T-helper 1 cell treated with Interleukin-12 subunit alpha and Interleukin-12 subunit beta and Interleukin-4 antibody, amounts not matched to agents 30 ng/mL and 1 ng/mL, for 36 hours (primary cell): ENCODE measurements at regions not wholly inside any gene's neighbourhood (a gene's known extent, or its start where the extent isn't known, plus 50 kb on each side); places are given as distances from the start of the nearest gene placed in this dataset.

Experiments used
- intact Hi-C: fragments of 100-400 bp; cut with micrococcal nuclease; formaldehyde crosslinking; loops from one replicate; pipeline ENCODE4 v1.15.1; 2024

GRCh38 chr7:46637793-46638735 is 717.0 kb upstream of the IGFBP3 start:
- intact Hi-C loops: no loop called here

DNA sequence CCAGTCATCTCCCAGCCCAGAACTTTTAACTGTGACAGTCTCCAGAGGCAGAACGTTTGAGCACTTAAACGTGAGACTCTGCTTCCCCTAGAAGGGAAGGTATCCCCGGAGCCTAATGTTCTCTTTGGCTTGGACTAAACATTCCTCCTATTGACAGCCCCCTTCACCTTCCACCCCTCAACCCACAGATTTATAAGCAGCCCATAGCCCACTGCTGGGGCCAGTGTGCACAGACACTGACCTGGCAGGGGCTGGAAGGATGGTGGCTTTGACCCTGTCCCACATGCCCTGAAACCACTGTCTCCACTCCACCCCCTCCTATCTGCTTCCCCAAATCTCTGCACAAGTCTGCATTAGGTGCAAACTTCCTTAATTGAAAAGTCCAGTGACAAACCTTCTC is 715.0 kb upstream of the IGFBP3 start:
- intact Hi-C loops: no loop called here

GRCh38 chr7:46633630-46634240 is 712.7 kb upstream of the IGFBP3 start:
- intact Hi-C loops: no loop called here

DNA sequence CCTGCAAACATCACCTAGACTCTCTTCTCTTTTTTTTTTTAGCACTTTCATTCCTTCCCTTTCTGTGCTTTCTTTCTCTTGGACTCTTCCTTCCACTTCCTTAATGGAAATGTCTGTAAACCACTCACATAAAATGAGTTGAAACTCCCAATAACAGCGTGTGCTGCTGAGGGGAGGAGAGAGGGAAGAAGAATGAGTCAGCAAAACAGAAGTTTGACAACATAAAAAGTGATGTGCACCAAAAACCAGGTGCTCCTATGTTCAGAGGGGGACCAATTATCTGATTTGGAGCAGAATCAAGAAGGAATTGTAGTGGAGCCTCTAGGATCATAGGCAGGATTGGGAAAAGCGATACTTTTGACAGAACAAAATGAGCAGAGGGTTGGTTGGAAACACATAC is 712.1 kb upstream of the IGFBP3 start:
- intact Hi-C loops: no loop called here

DNA sequence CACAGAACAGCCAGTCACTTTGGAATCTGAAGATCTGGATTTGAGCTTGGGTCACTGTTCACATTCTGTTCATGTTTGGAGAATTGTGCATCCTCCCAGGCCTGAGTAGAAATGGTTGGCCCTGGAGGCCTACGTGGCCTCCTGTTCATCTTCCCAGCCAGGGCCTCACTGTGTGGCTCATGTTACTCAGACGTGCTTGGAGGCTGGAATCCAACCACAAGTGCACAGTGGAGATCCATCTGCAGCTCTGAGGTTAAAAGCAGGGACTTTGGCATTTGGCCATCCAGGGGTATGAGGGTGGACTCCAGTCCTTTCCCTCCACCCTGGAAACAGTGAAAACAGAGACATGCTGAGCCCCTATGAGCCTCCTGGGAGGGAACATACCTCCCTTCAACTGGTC is 709.0 kb upstream of the IGFBP3 start:
- intact Hi-C loops: no loop called here

GRCh38 chr7:46628389-46628788 is 707.3 kb upstream of the IGFBP3 start:
- intact Hi-C loops: no loop called here

DNA sequence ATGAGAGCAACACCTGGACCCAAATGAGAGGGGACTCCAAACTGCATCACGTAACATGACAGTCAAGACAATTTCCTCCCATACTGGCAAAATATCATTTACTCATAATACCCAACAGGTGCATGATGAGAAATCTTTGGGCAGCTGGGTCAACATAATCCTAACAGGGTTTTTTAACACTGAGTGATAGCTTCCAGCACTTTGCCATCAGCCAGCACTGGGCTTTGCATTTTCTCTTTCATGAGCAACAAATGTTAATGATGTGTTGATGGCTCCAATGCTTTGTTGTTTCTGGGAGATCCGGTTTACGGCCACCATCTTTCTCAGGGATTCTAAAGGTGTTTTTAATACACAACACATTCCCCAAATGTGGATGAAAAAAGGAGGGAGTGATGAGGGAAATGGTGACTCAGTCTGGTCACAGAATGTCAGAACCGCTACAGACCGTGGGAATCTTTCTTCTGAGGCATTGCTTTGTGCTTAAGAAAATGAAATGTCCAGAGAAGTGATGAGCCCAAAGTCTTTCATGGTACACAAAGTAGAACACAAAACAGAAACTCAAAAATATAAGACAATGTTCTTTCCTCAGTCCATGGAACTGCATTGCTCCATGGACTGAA is 705.7 kb upstream of the IGFBP3 start:
- intact Hi-C loops: no loop called here

DNA sequence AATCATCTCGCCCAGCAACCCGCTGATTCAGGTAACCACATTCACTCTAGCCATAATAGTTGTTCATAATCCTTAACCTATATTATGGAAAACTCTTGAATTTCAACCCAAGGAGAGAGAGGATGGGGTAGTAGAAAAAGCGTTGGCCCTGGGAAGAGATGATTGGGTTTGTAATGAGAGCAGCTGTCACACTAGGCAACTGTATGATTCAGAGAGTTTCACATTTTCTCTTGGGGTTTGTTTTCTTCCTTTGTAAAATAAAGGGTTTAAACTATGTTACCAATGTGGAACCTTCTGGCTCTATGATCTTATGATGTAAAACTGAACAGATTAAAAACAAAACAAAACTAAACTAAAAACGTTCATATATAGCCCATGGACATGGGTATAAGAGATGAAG is 705.2 kb upstream of the IGFBP3 start:
- intact Hi-C loops: no loop called here

GRCh38 chr7:46625032-46625431 is 704.0 kb upstream of the IGFBP3 start:
- intact Hi-C loops: no loop called here

DNA sequence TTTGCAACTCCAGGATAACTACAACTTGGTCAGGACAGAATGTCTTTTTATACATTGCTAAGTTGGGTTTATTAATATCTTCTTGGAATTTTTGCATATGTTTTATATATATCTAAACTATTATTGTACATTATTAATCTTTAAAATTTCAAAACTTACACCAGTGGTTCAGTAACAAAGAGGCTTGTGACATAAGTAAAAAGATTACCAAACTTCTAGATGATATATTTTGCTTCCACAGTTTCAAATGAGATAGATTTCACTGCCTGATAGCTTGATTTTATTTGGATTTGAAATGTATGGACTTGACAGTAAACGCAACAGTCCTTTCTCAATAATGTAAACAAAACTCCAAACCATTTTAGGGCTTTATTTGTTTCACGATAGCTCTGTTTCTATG is 701.2 kb upstream of the IGFBP3 start:
- intact Hi-C loops: no loop called here

DNA sequence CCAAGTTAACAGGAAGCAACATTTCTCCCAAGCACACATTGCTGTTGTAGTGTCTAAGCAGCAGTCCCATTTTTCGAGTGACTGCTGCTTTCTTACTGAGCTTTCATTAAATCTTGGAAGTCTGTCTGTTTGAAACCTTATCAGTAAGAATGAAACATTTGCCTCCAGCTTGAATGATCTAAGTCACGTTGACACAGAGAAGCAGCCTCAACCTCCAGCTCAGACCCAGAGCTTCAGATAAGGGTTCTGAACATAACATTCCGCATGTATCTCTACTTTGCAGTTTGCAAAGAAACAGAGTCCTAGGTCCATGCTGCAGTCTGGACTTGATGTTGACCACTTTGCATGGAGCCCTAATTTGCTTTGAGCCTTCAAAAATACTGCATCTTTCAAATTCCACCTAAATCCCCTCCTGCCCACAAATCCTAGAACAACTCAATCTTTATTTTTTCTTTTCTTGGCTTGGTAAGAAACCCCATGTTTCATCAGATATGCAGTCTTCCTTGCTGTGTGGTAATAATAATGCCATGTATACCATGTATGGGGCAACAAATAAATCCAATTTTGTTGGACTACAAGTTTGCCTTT is 698.7 kb upstream of the IGFBP3 start:
- intact Hi-C loops: no loop called here

GRCh38 chr7:46616636-46617035 is 695.6 kb upstream of the IGFBP3 start:
- intact Hi-C loops: no loop called here

- intact Hi-C loops: no loop called here
Observed at GRCh38 chr7:46613551-46613950, 692.5 kb upstream of the IGFBP3 start.

GRCh38 chr7:46613116-46613515 is 692.0 kb upstream of the IGFBP3 start:
- intact Hi-C loops: no loop called here

DNA sequence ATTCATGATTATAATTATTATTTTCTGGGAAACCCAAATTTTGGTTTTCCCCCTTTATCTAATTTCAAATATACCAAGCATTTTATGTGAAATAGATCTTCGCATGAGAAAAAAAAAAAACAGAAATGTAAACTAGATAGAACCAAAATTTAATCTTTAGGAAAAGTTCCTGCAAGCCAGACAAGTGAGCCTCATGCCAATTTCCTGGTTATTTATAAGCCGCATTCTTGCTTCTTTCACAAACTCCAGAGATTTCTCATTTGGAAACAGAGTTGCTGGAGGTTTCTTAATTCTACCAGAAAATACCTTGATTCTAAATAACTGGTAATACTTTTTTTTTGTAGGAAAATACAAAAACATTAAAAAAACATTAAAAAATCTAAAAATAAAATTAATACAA is 690.4 kb upstream of the IGFBP3 start:
- intact Hi-C loops: no loop called here

DNA sequence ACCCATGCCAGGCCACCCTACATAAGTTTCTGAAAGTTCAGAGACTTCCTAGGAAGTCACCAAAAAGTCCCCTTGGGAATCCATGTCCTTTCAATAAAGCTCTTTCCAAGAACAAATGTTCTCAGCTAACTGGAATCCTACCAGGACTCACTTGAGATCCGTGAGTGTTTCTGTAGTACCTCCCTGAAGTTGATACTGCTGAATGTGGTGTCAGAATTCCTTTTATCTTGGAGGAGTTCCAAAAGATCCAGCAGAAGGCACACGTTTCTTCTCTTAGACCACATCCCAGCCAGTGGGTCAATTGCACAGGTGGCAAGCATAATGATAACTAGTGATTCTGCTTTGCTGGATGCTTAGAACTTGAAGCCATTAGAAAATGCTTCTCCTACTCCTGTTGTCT is 689.7 kb upstream of the IGFBP3 start:
- intact Hi-C loops: no loop called here

GRCh38 chr7:46607176-46607575 is 686.1 kb upstream of the IGFBP3 start:
- intact Hi-C loops: no loop called here

GRCh38 chr7:46606761-46607160 is 685.7 kb upstream of the IGFBP3 start:
- intact Hi-C loops: no loop called here

DNA sequence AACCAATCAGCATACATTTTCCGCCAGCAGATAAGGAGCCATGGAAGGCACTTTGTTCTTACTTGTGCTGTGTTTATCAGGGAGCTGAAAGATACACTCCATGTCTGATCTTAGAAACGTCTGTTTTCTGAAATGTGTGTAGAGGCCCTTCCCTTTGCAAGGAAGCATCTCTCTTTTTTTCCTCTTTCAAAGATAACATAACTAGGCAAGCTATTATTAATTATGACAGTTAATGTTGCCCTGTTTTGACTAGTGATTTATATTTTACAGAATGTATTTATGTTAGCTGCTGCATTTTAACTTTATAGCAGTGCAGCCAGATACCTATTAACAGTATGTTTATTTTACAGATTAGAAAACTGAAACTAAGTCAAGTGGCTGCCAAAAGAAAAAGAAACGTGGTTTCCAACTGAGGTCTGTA is 683.2 kb upstream of the IGFBP3 start:
- intact Hi-C loops: no loop called here

DNA sequence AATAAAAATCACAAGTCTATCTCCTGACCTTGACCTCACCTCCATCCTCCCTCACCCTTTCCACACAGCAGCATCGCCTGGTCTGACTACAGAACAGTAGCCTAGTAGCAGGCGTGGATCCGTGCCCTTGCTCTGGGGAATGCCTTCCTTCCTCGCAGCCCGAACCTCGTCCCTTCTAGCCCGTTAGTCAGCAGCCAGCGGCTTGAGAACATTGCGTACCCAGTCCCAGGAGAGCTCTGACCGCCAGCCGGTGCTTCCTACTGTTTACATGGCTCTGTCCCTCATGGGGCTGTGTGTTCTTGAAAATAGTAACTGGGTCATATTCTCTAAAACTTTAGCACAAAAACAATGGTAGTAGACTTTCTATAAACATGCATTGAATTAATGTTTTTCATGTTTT is 682.7 kb upstream of the IGFBP3 start:
- intact Hi-C loops: no loop called here

- intact Hi-C loops: no loop called here
Observed at GRCh38 chr7:46603296-46603752, 682.3 kb upstream of the IGFBP3 start.

DNA sequence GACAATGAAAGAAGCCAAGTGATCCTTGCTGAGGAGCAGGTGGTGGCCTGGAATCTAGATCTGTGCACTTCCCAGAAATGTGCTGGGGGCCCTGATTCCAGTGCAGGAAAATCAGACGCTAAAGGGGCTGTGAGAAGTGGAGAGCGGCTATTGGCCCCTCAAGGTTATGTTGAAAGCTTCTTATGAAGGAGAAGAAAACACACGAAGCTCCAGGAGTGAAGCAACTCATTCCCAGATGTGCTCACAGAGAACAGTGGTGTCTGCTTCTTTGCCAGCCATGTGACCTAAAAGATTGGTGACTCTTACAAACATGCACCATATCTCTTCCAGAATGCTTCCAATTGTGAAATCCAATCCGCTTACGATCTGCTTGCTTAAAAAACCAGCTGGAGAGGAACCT is 679.3 kb upstream of the IGFBP3 start:
- intact Hi-C loops: no loop called here
